ENCODE measurements at regions not wholly inside any gene's neighbourhood (a gene's known extent, or its start where the extent isn't known, plus 50 kb on each side); places are given as distances from the start of the nearest gene placed in this dataset.

DNA sequence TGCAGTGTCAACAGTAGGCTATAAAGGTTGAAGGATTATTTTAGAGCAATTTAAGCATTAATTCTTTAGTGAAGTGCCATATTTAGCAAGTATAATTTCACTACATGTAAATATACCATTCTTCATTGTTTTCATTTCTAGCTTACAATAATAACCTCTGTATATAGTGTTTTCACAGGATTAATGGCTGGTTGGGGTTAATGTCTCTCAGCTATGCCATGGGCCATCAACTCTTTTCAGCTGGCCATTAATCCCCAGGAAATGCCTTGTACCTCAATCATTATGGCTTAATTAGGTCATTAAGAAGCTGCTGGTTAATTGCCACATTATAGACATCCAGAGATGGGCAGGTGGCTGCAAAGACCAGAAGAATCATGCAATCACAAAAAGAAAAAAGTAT lies 715.1 kb downstream of the MAT2B start:
- Histone ChIP-seq H2BK12ac (ENCODE audit: low read length in 2 of 2) (no peak overlapping the region), H2BK15ac (ENCODE audit: low read depth, poor library complexity, severe bottlenecking) (no peak overlapping the region), H3K14ac (ENCODE audit: low read length in 2 of 2) (no peak overlapping the region), H3K4me2 (ENCODE audit: low read length, poor library complexity, severe bottlenecking) (no peak overlapping the region), H3K9me3 (ENCODE audit: control insufficient read depth, low read length) (peaks cover 9% of the 10 kb centered on the region), H3K4me3 (ENCODE audit: insufficient read depth in 1 of 2, low read depth in 1 of 2, low read length in 2 of 2) (no peak overlapping the region), H3K18ac (ENCODE audit: low read depth in 1 of 2, low read length in 2 of 2) (no peak overlapping the region), H2BK120ac (ENCODE audit: low read depth, low read length) (no peak overlapping the region), H4K91ac (ENCODE audit: low read length) (no peak overlapping the region), H3K9ac (ENCODE audit: low read length) (no peak overlapping the region), H2AFZ (ENCODE audit: low read depth, low read length) (no peak overlapping the region), H4K8ac (ENCODE audit: low read length) (no peak overlapping the region), H3K27ac (ENCODE audit: low read length, poor library complexity, severe bottlenecking) (no peak overlapping the region), H3K4ac (ENCODE audit: low read depth in 1 of 2, low read length in 2 of 2) (no peak overlapping the region), H3K4me1 (ENCODE audit: control insufficient read depth, insufficient read depth, low read depth, low read length) (no peaks in the 10 kb centered on the region), H2AK5ac (ENCODE audit: low read length, severe bottlenecking) (no peak overlapping the region), H3K79me1 (replicated peaks; ENCODE audit: low read length, poor library complexity, severe bottlenecking) (no peaks in the 10 kb centered on the region), H2BK5ac (ENCODE audit: low read depth, low read length, poor library complexity, severe bottlenecking) (no peak overlapping the region), H3K27me3 (ENCODE audit: control insufficient read depth in 1 of 2, insufficient read depth in 1 of 2, low read length in 2 of 2) (no peaks in the 10 kb centered on the region), H3K23ac (ENCODE audit: low read length in 2 of 2) (no peak overlapping the region), H3K36me3 (ENCODE audit: control insufficient read depth in 1 of 2, insufficient read depth in 2 of 2, low read depth in 1 of 2, low read length in 2 of 2) (no peaks in the 10 kb centered on the region)
- DNase-seq, result no peak

GRCh38 chr5:164224236-164224635 lies 718.8 kb downstream of the MAT2B start:
- Histone ChIP-seq H2BK12ac (ENCODE audit: low read length in 2 of 2) (no peak overlapping the region), H3K36me3 (ENCODE audit: control insufficient read depth in 1 of 2, insufficient read depth in 2 of 2, low read depth in 1 of 2, low read length in 2 of 2) (no peaks in the 10 kb centered on the region), H2AK5ac (ENCODE audit: low read length, severe bottlenecking) (no peak overlapping the region), H3K4me3 (ENCODE audit: insufficient read depth in 1 of 2, low read depth in 1 of 2, low read length in 2 of 2) (no peak overlapping the region), H3K9me3 (ENCODE audit: control insufficient read depth, low read length) (peaks cover 10% of the 10 kb centered on the region), H3K27ac (ENCODE audit: low read length, poor library complexity, severe bottlenecking) (no peak overlapping the region), H3K4ac (ENCODE audit: low read depth in 1 of 2, low read length in 2 of 2) (no peak overlapping the region), H4K8ac (ENCODE audit: low read length) (no peak overlapping the region), H3K27me3 (ENCODE audit: control insufficient read depth in 1 of 2, insufficient read depth in 1 of 2, low read length in 2 of 2) (no peaks in the 10 kb centered on the region), H2BK15ac (ENCODE audit: low read depth, poor library complexity, severe bottlenecking) (no peak overlapping the region), H3K4me1 (ENCODE audit: control insufficient read depth, insufficient read depth, low read depth, low read length) (no peaks in the 10 kb centered on the region), H3K79me1 (replicated peaks; ENCODE audit: low read length, poor library complexity, severe bottlenecking) (no peaks in the 10 kb centered on the region), H2BK5ac (ENCODE audit: low read depth, low read length, poor library complexity, severe bottlenecking) (no peak overlapping the region), H3K18ac (ENCODE audit: low read depth in 1 of 2, low read length in 2 of 2) (no peak overlapping the region), H3K14ac (ENCODE audit: low read length in 2 of 2) (no peak overlapping the region), H2AFZ (ENCODE audit: low read depth, low read length) (no peak overlapping the region), H2BK120ac (ENCODE audit: low read depth, low read length) (no peak overlapping the region), H3K23ac (ENCODE audit: low read length in 2 of 2) (no peak overlapping the region), H3K4me2 (ENCODE audit: low read length, poor library complexity, severe bottlenecking) (no peak overlapping the region), H4K91ac (ENCODE audit: low read length) (no peak overlapping the region), H3K9ac (ENCODE audit: low read length) (no peak overlapping the region)
- 77% methylated on average over 2 of the region's 2 CpGs for WGBS
- no peak for DNase-seq

- Histone ChIP-seq H2BK12ac (ENCODE audit: low read length in 2 of 2) (no peak overlapping the region), H3K18ac (ENCODE audit: low read depth in 1 of 2, low read length in 2 of 2) (no peak overlapping the region)
Measured at GRCh38 chr5:164224772-164225171, 719.4 kb downstream of the MAT2B start.

DNA sequence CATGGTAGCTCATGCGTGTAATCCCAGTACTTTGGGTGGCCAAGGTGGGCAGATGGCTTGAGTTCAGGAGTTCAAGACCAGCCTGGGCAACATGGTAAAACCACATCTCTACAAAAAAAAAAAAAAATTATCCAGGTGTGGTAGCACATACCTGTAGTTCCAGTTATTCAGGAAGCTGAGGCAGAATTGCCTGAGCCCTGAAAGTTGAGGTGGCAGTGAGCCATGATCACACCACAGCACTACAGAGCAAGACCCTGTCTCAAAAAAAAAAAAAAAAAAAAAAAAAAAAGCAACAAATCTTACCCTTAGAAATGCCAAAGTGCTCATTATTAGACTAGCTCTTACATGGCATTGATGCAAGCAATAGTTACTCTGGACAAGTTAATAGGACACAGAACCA lies 724.9 kb downstream of the MAT2B start:
- Histone ChIP-seq H3K4me2 (ENCODE audit: low read length, poor library complexity, severe bottlenecking) (no peak overlapping the region), H2BK5ac (ENCODE audit: low read depth, low read length, poor library complexity, severe bottlenecking) (no peak overlapping the region), H4K8ac (ENCODE audit: low read length) (no peak overlapping the region), H4K91ac (ENCODE audit: low read length) (no peak overlapping the region), H3K36me3 (ENCODE audit: control insufficient read depth in 1 of 2, insufficient read depth in 2 of 2, low read depth in 1 of 2, low read length in 2 of 2) (no peaks in the 10 kb centered on the region), H3K18ac (ENCODE audit: low read depth in 1 of 2, low read length in 2 of 2) (no peak overlapping the region), H2BK12ac (ENCODE audit: low read length in 2 of 2) (no peak overlapping the region), H3K14ac (ENCODE audit: low read length in 2 of 2) (no peak overlapping the region), H2BK15ac (ENCODE audit: low read depth, poor library complexity, severe bottlenecking) (no peak overlapping the region), H3K9ac (ENCODE audit: low read length) (no peak overlapping the region), H3K27ac (ENCODE audit: low read length, poor library complexity, severe bottlenecking) (no peak overlapping the region), H3K23ac (ENCODE audit: low read length in 2 of 2) (no peak overlapping the region), H3K4ac (ENCODE audit: low read depth in 1 of 2, low read length in 2 of 2) (no peak overlapping the region), H2AFZ (ENCODE audit: low read depth, low read length) (no peak overlapping the region), H3K4me3 (ENCODE audit: insufficient read depth in 1 of 2, low read depth in 1 of 2, low read length in 2 of 2) (no peak overlapping the region), H3K9me3 (ENCODE audit: control insufficient read depth, low read length) (peaks cover 10% of the 10 kb centered on the region), H3K79me1 (replicated peaks; ENCODE audit: low read length, poor library complexity, severe bottlenecking) (no peaks in the 10 kb centered on the region), H3K27me3 (ENCODE audit: control insufficient read depth in 1 of 2, insufficient read depth in 1 of 2, low read length in 2 of 2) (no peaks in the 10 kb centered on the region), H3K4me1 (ENCODE audit: control insufficient read depth, insufficient read depth, low read depth, low read length) (peaks cover 3% of the 10 kb centered on the region), H2BK120ac (ENCODE audit: low read depth, low read length) (no peak overlapping the region), H2AK5ac (ENCODE audit: low read length, severe bottlenecking) (no peak overlapping the region)
- no peak for DNase-seq
- WGBS, result 100% methylated on average over 1 of the region's 1 CpG

More at GRCh38 chr5:164224772-164225171, 719.4 kb downstream of the MAT2B start:
- Histone ChIP-seq H3K36me3 (ENCODE audit: control insufficient read depth in 1 of 2, insufficient read depth in 2 of 2, low read depth in 1 of 2, low read length in 2 of 2) (no peaks in the 10 kb centered on the region), H3K9me3 (ENCODE audit: control insufficient read depth, low read length) (peaks cover 10% of the 10 kb centered on the region), H3K79me1 (replicated peaks; ENCODE audit: low read length, poor library complexity, severe bottlenecking) (no peaks in the 10 kb centered on the region), H2AK5ac (ENCODE audit: low read length, severe bottlenecking) (no peak overlapping the region), H3K27me3 (ENCODE audit: control insufficient read depth in 1 of 2, insufficient read depth in 1 of 2, low read length in 2 of 2) (no peaks in the 10 kb centered on the region), H3K4me3 (ENCODE audit: insufficient read depth in 1 of 2, low read depth in 1 of 2, low read length in 2 of 2) (no peak overlapping the region), H3K9ac (ENCODE audit: low read length) (no peak overlapping the region), H3K23ac (ENCODE audit: low read length in 2 of 2) (no peak overlapping the region), H2BK120ac (ENCODE audit: low read depth, low read length) (no peak overlapping the region), H3K4me1 (ENCODE audit: control insufficient read depth, insufficient read depth, low read depth, low read length) (no peaks in the 10 kb centered on the region), H3K4me2 (ENCODE audit: low read length, poor library complexity, severe bottlenecking) (no peak overlapping the region), H3K14ac (ENCODE audit: low read length in 2 of 2) (no peak overlapping the region), H4K91ac (ENCODE audit: low read length) (no peak overlapping the region), H3K27ac (ENCODE audit: low read length, poor library complexity, severe bottlenecking) (no peak overlapping the region), H2BK15ac (ENCODE audit: low read depth, poor library complexity, severe bottlenecking) (no peak overlapping the region), H2BK5ac (ENCODE audit: low read depth, low read length, poor library complexity, severe bottlenecking) (no peak overlapping the region), H3K4ac (ENCODE audit: low read depth in 1 of 2, low read length in 2 of 2) (no peak overlapping the region), H4K8ac (ENCODE audit: low read length) (no peak overlapping the region), H2AFZ (ENCODE audit: low read depth, low read length) (no peak overlapping the region)
- DNase-seq, result no peak
- 100% methylated on average over 1 of the region's 2 CpGs for WGBS
